AG04450 (cell line): ENCODE measurements at regions not wholly inside any gene's neighbourhood (a gene's known extent, or its start where the extent isn't known, plus 50 kb on each side); places are given as distances from the start of the nearest gene placed in this dataset.

Experiments
- CTCF ChIA-PET: fragments of 300-600, 350-600 bp; formaldehyde crosslinking; extraction: SDS; loops from one replicate; lab custom pipeline; 2022; ENCODE audit warnings: antibody characterized with exemption, inconsistent platforms; lab: Charles Lee
- POLR2A ChIA-PET: fragments of 350-600 bp; formaldehyde crosslinking; extraction: SDS; loops from one replicate; lab custom pipeline; 2021; ENCODE audit warnings: antibody characterized with exemption, inconsistent platforms; lab: Yijun Ruan, JAX
- DNase-seq: peaks from one replicate; pipeline ENCODE4 v3.0.0-alpha.2; 2011; ENCODE audit warnings: low read depth, low spot score
- H3K27ac ChIP-seq: one replicate; pipeline ENCODE4 v1.5.1; 2012; ENCODE audit warnings: low read depth, low read length, control low read depth
- H3K27me3 ChIP-seq: one replicate; pipeline ENCODE4 v1.6.0; 2012; ENCODE audit warnings: low read length; ENCODE audit not compliant: control insufficient read depth, insufficient read depth
- H3K4me3 ChIP-seq: 2 replicates; pipeline ENCODE4 v1.5.1; 2011; ENCODE audit warnings: mild to moderate bottlenecking, low read depth, low read length, control low read depth
- H3K9me3 ChIP-seq: 2 replicates; pipeline ENCODE4 v1.5.1; 2012; ENCODE audit warnings: low read length; ENCODE audit not compliant: control insufficient read depth, insufficient read depth
- TF ChIP-seq, protein P1 (sequence below): IDR thresholded peaks from 2 replicates; pipeline ENCODE4 v1.5.1; 2011; ENCODE audit warnings: low read depth, low read length, control low read depth, inconsistent platforms

DNA sequence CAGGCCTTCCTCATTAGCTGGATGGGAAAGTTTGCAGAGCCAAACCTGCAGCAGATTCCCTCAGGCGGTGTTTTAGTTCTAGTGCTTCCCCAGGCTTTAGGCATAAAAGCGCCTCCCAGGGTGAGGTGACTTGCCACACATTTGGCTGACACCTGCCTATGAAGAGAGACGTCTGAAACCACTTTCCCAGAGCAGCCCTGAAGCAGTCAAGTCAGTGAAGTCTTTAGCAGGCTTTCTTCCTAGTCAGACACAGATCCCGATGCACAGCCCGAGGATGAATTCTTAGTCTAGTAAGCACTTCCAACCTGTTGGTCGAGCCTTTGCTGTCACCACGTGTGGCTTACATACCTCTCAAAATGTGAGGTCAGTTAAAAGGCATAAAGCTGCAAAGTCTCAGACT lies 484.1 kb downstream of the SMARCA1 start:
- Histone ChIP-seq H3K27ac (no peak overlapping the region), H3K9me3 (peaks cover 26% of the 10 kb centered on the region), H3K4me3 (no peak overlapping the region), H3K27me3 (no peaks in the 10 kb centered on the region)
- TF ChIP-seq, protein P1, sequence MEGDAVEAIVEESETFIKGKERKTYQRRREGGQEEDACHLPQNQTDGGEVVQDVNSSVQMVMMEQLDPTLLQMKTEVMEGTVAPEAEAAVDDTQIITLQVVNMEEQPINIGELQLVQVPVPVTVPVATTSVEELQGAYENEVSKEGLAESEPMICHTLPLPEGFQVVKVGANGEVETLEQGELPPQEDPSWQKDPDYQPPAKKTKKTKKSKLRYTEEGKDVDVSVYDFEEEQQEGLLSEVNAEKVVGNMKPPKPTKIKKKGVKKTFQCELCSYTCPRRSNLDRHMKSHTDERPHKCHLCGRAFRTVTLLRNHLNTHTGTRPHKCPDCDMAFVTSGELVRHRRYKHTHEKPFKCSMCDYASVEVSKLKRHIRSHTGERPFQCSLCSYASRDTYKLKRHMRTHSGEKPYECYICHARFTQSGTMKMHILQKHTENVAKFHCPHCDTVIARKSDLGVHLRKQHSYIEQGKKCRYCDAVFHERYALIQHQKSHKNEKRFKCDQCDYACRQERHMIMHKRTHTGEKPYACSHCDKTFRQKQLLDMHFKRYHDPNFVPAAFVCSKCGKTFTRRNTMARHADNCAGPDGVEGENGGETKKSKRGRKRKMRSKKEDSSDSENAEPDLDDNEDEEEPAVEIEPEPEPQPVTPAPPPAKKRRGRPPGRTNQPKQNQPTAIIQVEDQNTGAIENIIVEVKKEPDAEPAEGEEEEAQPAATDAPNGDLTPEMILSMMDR, result no peak
- POLR2A ChIA-PET, result no interaction called here
- no peak for DNase-seq
- CTCF ChIA-PET, result no interaction called here

DNA sequence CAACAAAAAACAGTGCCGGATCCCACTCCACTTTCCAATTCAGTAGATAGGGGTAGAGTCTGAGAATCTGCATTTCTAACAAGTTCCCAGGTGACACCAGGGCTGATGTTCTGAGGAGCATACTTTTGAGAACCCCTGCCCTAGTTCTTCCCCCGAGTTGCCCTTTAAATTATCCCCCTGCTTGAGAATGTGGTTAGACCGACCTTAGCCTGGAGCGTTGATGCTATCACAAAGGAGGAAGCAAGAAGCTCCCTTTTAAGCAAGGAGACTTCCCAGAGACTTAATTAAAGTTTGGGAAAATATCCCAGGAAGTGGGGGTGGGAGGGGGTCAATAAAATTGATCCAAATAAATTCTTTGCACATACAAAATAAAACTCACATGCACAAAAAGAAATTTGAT lies 485.9 kb downstream of the SMARCA1 start:
- ChIA-PET CTCF (no interaction called here), POLR2A (no interaction called here)
- no peak overlapping the region for H3K27ac ChIP-seq
- no peak overlapping the region for H3K4me3 ChIP-seq
- TF ChIP-seq, protein P1, result no peak
- H3K9me3 ChIP-seq, result peaks cover 18% of the 10 kb centered on the region
- DNase-seq, result no peak
- no peaks in the 10 kb centered on the region for H3K27me3 ChIP-seq

DNA sequence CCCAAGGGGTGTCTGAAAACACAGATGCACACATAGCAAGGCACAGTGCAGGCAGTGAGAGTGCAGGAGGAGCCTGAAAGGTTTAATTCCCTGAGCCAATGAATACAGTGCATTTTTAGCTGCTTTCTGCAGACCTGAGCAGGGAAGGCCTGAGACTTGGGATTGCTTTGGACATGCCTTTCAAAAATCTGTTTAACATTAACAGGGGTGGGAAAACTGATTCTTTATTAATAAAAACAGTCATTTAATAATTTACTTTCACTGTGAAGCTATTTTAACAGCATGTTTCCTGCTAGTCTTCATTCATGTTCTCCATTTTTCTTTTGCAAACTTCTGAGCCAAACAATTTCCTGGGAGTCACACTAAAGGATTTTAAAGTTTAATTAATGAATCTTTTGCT lies 488.1 kb downstream of the SMARCA1 start:
- TF ChIP-seq, protein P1, result no peak
- DNase-seq, result no peak
- Histone ChIP-seq H3K9me3 (peaks cover 4% of the 10 kb centered on the region), H3K27me3 (no peaks in the 10 kb centered on the region), H3K4me3 (no peak overlapping the region), H3K27ac (no peak overlapping the region)
- POLR2A ChIA-PET, result no interaction called here
- CTCF ChIA-PET, result no interaction called here

DNA sequence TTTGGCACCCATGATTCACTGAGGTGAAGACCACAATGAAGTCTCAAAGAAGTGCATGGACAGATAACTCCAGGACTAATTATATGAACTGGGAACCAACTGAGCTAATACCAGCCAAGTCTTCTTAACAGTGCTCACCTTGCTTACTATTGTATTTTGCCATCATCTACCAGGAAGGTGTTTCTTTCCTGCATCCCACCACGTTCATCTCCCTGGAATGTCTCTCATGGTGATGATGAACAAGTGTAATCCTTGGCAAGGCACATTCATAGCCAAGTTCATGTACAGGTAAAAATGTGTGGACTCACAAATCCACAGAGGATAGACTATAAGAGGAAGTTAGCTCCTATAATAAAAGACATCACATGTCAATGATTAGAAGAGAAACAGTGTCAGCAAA lies 489.1 kb downstream of the SMARCA1 start:
- ChIA-PET CTCF (no interaction called here), POLR2A (no interaction called here)
- Histone ChIP-seq H3K27ac (no peak overlapping the region), H3K4me3 (no peak overlapping the region), H3K27me3 (no peaks in the 10 kb centered on the region), H3K9me3 (peaks cover 4% of the 10 kb centered on the region)
- no peak for DNase-seq
- TF ChIP-seq, protein P1, result no peak

DNA sequence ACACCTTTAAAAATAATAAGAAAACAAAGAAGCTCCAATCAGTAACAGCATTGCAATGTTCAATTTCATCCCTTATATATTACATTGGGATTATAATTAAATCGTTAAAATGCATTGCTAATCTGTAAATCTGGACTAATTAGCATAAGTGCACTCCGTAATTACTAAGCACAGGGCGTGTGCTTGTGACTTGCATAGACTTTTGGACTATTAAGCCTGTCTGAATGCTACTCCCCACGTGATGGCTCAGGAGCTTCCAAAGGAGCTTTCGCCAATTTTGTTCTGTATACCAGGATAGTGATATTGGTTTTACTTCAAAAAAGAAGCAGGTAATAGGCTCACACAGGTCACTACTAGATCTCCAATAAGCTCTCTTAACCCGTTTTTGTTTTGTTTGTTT lies 497.1 kb downstream of the SMARCA1 start:
- no peaks in the 10 kb centered on the region for H3K27me3 ChIP-seq
- H3K9me3 ChIP-seq, result no peaks in the 10 kb centered on the region; the same call in 1 of the 2 replicates
- TF ChIP-seq, protein P1, result no peak
- H3K4me3 ChIP-seq, result no peak overlapping the region
- CTCF ChIA-PET, result interaction anchor here (1.0 kb wide), 1 partner anchor 12 kb away, joined by 3 read pairs; no protein-coding TSS in a partner anchor
- no peak overlapping the region for H3K27ac ChIP-seq
- no peak for DNase-seq
- POLR2A ChIA-PET, result no interaction called here
